HEK293T (cell line): ENCODE measurements at regions not wholly inside any gene's neighbourhood (a gene's known extent, or its start where the extent isn't known, plus 50 kb on each side); places are given as distances from the start of the nearest gene placed in this dataset.

ENCODE experiments used
- ARNT ChIP-seq: fragments of 450-650 bp; IDR thresholded peaks from 2 replicates; pipeline ENCODE4 v1.6.1; 2017; ENCODE audit warnings: mild to moderate bottlenecking
- BHLHE40 ChIP-seq: fragments of 450-650 bp; IDR thresholded peaks from 2 replicates; pipeline ENCODE4 v1.6.1; 2016; ENCODE audit warnings: mild to moderate bottlenecking, moderate library complexity, borderline replicate concordance
- ELF4 ChIP-seq: fragments of 450-650 bp; IDR thresholded peaks from 2 replicates; pipeline ENCODE4 v1.6.1; 2017; ENCODE audit warnings: antibody characterized with exemption
- FOXA1 ChIP-seq: fragments of 450-650 bp; IDR thresholded peaks from 2 replicates; pipeline ENCODE4 v1.6.1; 2016; ENCODE audit warnings: mild to moderate bottlenecking
- FOXK2 ChIP-seq: fragments of 450-650 bp; IDR thresholded peaks from 2 replicates; pipeline ENCODE4 v1.6.1; 2016; ENCODE audit warnings: mild to moderate bottlenecking
- FOXM1 ChIP-seq: fragments of 450-650 bp; IDR thresholded peaks from 2 replicates; pipeline ENCODE4 v1.6.1; 2017; ENCODE audit warnings: mild to moderate bottlenecking, borderline replicate concordance
- NFRKB ChIP-seq: fragments of 450-650 bp; IDR thresholded peaks from 2 replicates; pipeline ENCODE4 v1.6.1; 2016; ENCODE audit warnings: mild to moderate bottlenecking, moderate library complexity
- PKNOX1 ChIP-seq: fragments of 450-650 bp; IDR thresholded peaks from 2 replicates; pipeline ENCODE4 v1.6.1; 2016
- SP1 ChIP-seq: fragments of 450-650 bp; IDR thresholded peaks from 2 replicates; pipeline ENCODE4 v1.6.1; 2017
- SUZ12 ChIP-seq: fragments of 450-650 bp; IDR thresholded peaks from 2 replicates; pipeline ENCODE4 v1.6.1; 2016; ENCODE audit warnings: mild to moderate bottlenecking
- TARDBP ChIP-seq: fragments of 450-650 bp; IDR thresholded peaks from 2 replicates; pipeline ENCODE4 v1.6.1; 2016
- ZNF384 ChIP-seq: fragments of 450-650 bp; IDR thresholded peaks from 2 replicates; pipeline ENCODE4 v1.6.1; 2016

DNA sequence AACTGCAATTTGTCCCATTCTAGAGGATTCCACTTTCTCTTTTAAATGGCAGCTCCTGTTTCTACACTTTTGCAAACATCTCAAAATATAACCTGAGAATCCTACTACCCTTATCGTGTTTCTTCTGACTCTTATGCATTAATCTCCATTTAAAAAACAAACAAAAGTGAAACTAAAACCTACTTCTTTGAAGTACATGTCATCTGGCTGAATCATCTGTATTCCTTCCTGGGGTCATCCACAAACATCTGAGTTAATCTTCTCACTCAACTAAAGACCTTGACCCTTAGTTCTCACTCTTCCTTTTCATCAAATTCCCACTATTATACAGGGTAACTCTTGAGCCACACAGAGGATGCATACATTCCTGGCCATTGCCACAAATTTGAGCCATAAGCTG lies 584.8 kb downstream of the PPARGC1A start:
- TF ChIP-seq ARNT (no peak), FOXM1 (no peak), ELF4 (no peak), SUZ12 (no peak), BHLHE40 (no peak), NFRKB (no peak), FOXK2 (no peak), SP1 (no peak), ZNF384 (no peak), FOXA1 (no peak), TARDBP (no peak), PKNOX1 (no peak)
